ENCODE measurements at regions not wholly inside any gene's neighbourhood (a gene's known extent, or its start where the extent isn't known, plus 50 kb on each side); places are given as distances from the start of the nearest gene placed in this dataset.

DNA sequence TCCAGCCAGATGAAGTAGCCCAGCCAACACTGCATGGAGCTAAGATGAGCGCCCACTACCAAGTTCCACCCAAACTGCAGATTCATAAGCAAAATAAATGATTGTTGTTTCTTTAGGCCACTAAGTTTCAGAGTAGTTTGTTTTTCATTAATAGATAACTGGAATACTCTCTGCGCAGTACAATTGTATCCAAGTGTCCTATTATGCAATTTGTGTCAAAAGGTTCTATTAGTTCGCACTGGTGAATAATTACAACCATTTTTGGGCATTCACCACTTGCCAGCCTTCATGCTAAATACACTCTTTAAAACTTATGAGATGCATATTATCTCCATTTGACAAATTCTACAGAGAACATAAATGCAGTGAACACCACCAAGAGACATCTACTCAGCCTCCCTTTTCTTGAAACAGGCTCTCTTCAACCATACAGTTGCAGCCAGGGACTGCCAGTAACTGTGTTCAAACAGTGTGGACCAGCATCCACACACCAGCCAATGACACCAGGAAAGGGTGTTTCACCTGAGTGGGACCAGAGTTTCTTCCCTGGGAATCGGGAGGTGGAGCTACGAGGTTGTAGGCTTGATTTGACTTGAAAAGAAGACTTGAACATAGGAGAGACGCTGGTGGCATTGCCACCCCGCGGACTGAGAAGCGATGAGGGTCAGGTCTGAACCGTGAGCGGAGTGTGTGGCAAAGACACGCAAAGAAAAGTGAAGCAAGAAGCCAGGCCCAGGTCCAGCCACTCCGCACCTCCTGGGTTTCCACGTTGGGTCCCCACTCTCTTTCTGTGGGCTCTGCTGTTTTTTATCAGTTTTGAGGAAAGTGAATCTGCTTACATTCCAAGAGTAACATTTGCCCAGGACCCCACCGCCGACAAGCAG, 53.0 kb upstream of the FZD10 start:
- TF ChIP-seq, protein P1, sequence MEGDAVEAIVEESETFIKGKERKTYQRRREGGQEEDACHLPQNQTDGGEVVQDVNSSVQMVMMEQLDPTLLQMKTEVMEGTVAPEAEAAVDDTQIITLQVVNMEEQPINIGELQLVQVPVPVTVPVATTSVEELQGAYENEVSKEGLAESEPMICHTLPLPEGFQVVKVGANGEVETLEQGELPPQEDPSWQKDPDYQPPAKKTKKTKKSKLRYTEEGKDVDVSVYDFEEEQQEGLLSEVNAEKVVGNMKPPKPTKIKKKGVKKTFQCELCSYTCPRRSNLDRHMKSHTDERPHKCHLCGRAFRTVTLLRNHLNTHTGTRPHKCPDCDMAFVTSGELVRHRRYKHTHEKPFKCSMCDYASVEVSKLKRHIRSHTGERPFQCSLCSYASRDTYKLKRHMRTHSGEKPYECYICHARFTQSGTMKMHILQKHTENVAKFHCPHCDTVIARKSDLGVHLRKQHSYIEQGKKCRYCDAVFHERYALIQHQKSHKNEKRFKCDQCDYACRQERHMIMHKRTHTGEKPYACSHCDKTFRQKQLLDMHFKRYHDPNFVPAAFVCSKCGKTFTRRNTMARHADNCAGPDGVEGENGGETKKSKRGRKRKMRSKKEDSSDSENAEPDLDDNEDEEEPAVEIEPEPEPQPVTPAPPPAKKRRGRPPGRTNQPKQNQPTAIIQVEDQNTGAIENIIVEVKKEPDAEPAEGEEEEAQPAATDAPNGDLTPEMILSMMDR (IDR thresholded peaks at IDR 0.05) = no peak
- no peak for TF ChIP-seq POLR2A (IDR thresholded peaks at IDR 0.05)

Data from thyroid gland (tissue), 4 donors.